T-helper 1 cell treated with Interleukin-12 subunit alpha and Interleukin-12 subunit beta and Interleukin-4 antibody, amounts not matched to agents 30 μg/mL and 1 μg/mL, for 36 hours (primary cell): ENCODE measurements at regions not wholly inside any gene's neighbourhood (a gene's known extent, or its start where the extent isn't known, plus 50 kb on each side); places are given as distances from the start of the nearest gene placed in this dataset.
A peak's percentile ranks its signal among the peaks of the same experiment; 100 is the strongest.

Experiments used
- H3K27ac Mint-ChIP-seq: one replicate; pipeline ENCODE4 v1.8.0; 2021; ENCODE audit warnings: mild to moderate bottlenecking, mixed read lengths
- H3K27me3 Mint-ChIP-seq: one replicate; pipeline ENCODE4 v1.8.0; 2021; ENCODE audit warnings: low read depth, mixed read lengths
- H3K36me3 Mint-ChIP-seq: one replicate; pipeline ENCODE4 v1.8.0; 2021; ENCODE audit warnings: low read depth, mixed read lengths
- H3K4me1 Mint-ChIP-seq: one replicate; pipeline ENCODE4 v1.8.0; 2021; ENCODE audit warnings: low read depth, mixed read lengths
- H3K4me3 Mint-ChIP-seq: one replicate; pipeline ENCODE4 v1.8.0; 2021; ENCODE audit warnings: mild to moderate bottlenecking, moderate library complexity, mixed read lengths
- H3K9me3 Mint-ChIP-seq: one replicate; pipeline ENCODE4 v1.8.0; 2021; ENCODE audit warnings: mixed read lengths

- Mint-ChIP-seq H3K4me3 (no peak overlapping the region), H3K9me3 (peaks cover 12% of the 10 kb centered on the region), H3K27me3 (no peaks in the 10 kb centered on the region), H3K36me3 (no peaks in the 10 kb centered on the region), H3K27ac (no peak overlapping the region), H3K4me1 (peaks cover 21% of the 10 kb centered on the region)
These were observed 270.6 kb downstream of the ADGRA3 start for GRCh38 chr4:22245294-22245693.

DNA sequence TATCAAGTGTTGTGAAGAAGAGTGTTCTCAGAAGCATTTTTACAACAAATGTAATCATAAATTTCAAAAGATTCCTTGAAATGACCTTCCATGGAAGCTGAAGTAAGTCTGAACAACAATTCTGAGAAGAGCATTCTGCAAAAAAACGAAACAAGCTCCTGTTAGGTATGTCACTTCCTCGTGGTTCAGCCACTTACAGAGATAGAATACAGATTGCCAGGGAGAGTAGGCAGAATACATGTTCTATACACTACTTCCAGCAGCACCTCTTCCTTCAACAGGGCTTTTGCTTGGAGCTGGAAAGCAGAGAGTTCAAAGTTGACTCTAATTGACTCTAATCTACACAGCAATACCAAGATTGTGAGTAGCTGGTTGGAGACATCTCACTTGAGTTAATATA lies 274.5 kb downstream of the ADGRA3 start:
- Mint-ChIP-seq H3K27me3 (no peaks in the 10 kb centered on the region), H3K4me3 (peak overlapping the region; percentile 40), H3K4me1 (peaks cover 33% of the 10 kb centered on the region), H3K9me3 (peaks cover 9% of the 10 kb centered on the region), H3K36me3 (no peaks in the 10 kb centered on the region), H3K27ac (peak overlapping the region; percentile 73)

DNA sequence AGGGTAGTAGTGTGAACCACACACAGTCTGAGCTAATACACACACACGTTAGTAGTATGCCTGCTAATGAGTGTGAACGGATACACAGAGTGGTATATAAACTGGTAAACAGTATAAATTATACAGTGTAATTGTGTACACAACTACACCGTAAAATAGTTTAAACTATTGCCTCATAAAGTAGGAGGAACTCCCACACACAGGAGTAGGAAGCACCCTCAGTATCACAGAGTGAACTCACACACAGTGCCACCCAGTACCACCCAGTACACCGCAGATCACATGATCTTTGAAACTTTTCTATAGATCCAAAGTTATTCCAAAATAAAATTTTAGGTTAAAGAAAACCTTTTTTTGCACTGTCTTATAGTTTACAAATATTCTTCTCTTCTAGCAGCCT lies 275.1 kb downstream of the ADGRA3 start:
- H3K27ac Mint-ChIP-seq: peak overlapping the region; percentile 73
- H3K4me1 Mint-ChIP-seq: peaks cover 33% of the 10 kb centered on the region
- H3K4me3 Mint-ChIP-seq: no peak overlapping the region
- H3K36me3 Mint-ChIP-seq: no peaks in the 10 kb centered on the region
- peaks cover 9% of the 10 kb centered on the region for H3K9me3 Mint-ChIP-seq
- H3K27me3 Mint-ChIP-seq: no peaks in the 10 kb centered on the region

- Mint-ChIP-seq H3K27ac (no peak overlapping the region), H3K9me3 (peaks cover 4% of the 10 kb centered on the region), H3K4me1 (peaks cover 28% of the 10 kb centered on the region), H3K27me3 (no peaks in the 10 kb centered on the region), H3K36me3 (no peaks in the 10 kb centered on the region), H3K4me3 (no peak overlapping the region)
These were observed 277.1 kb downstream of the ADGRA3 start for GRCh38 chr4:22238742-22239141.

GRCh38 chr4:22237846-22238494 lies 277.9 kb downstream of the ADGRA3 start:
- H3K4me3 Mint-ChIP-seq: peak overlapping the region; percentile 75
- H3K4me1 Mint-ChIP-seq: peaks cover 21% of the 10 kb centered on the region
- peak overlapping the region; percentile 55 for H3K27ac Mint-ChIP-seq
- H3K36me3 Mint-ChIP-seq: no peaks in the 10 kb centered on the region
- H3K9me3 Mint-ChIP-seq: no peaks in the 10 kb centered on the region
- no peaks in the 10 kb centered on the region for H3K27me3 Mint-ChIP-seq

- Mint-ChIP-seq H3K9me3 (no peaks in the 10 kb centered on the region), H3K27me3 (no peaks in the 10 kb centered on the region), H3K4me3 (peak overlapping the region; percentile 75), H3K4me1 (peaks cover 21% of the 10 kb centered on the region), H3K36me3 (no peaks in the 10 kb centered on the region), H3K27ac (peak overlapping the region; percentile 55)
These were observed 278.6 kb downstream of the ADGRA3 start for GRCh38 chr4:22237155-22237751.

- Mint-ChIP-seq H3K27ac (no peak overlapping the region), H3K36me3 (no peaks in the 10 kb centered on the region), H3K4me1 (peaks cover 15% of the 10 kb centered on the region), H3K27me3 (no peaks in the 10 kb centered on the region), H3K4me3 (no peak overlapping the region), H3K9me3 (no peaks in the 10 kb centered on the region)
These were observed 280.2 kb downstream of the ADGRA3 start for GRCh38 chr4:22235698-22236097.

GRCh38 chr4:22233230-22233629 lies 282.6 kb downstream of the ADGRA3 start:
- Mint-ChIP-seq H3K4me1 (peaks cover 6% of the 10 kb centered on the region), H3K9me3 (no peaks in the 10 kb centered on the region), H3K27ac (no peak overlapping the region)

DNA sequence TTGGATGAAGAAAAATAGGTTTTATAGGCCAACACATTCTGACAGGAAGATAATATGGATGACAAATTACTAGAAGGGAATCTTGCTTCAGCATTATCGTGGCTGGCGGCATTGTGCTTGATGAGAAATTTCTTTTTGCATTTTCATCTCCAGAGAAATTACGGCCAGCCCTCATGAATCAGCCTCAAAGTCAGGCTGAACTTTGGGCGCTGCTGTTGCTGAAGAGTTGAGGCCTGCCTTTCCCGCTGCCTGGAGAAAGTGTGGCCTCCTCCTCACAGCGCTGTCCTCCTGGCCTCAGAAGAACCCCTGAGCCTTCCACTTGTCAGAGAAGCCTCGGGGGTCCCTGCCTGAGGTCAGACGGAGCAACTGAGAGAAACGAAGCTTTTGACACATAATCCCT lies 272.4 kb upstream of the KCNIP4 start:
- H3K27ac Mint-ChIP-seq: no peak overlapping the region
- no peaks in the 10 kb centered on the region for H3K27me3 Mint-ChIP-seq
- H3K4me3 Mint-ChIP-seq: no peak overlapping the region
- H3K36me3 Mint-ChIP-seq: no peaks in the 10 kb centered on the region
- H3K9me3 Mint-ChIP-seq: no peaks in the 10 kb centered on the region
- H3K4me1 Mint-ChIP-seq: no peaks in the 10 kb centered on the region

More at GRCh38 chr4:22233230-22233629, 282.6 kb downstream of the ADGRA3 start:
- no peak overlapping the region for H3K4me3 Mint-ChIP-seq
- H3K36me3 Mint-ChIP-seq: no peaks in the 10 kb centered on the region
- no peaks in the 10 kb centered on the region for H3K27me3 Mint-ChIP-seq

GRCh38 chr4:22217480-22217879 lies 268.9 kb upstream of the KCNIP4 start:
- no peak overlapping the region for H3K27ac Mint-ChIP-seq
- H3K4me1 Mint-ChIP-seq: no peaks in the 10 kb centered on the region
- no peaks in the 10 kb centered on the region for H3K36me3 Mint-ChIP-seq
- no peaks in the 10 kb centered on the region for H3K9me3 Mint-ChIP-seq
- peaks cover under 1% of the 10 kb centered on the region for H3K27me3 Mint-ChIP-seq
- H3K4me3 Mint-ChIP-seq: no peak overlapping the region

DNA sequence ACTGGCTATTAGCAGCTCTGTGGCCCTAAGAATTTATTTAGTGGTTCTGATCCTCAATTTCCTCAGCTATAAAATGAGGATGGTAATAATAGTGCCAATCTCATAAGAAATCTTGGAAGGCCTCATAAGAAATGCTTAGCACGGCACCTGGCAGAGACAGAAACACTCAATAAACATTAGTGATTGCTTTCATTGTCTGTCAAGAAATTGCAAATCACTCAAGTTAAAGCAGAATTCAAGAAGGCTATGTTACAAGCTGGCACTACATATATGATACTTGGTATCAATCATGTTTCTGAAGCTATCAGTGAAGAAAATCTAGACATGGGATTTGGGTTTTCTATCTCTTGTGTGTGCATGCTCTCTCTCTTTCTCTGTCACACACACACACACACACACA lies 267.7 kb upstream of the KCNIP4 start:
- Mint-ChIP-seq H3K4me1 (no peaks in the 10 kb centered on the region), H3K9me3 (no peaks in the 10 kb centered on the region), H3K4me3 (no peak overlapping the region), H3K27me3 (peaks cover 3% of the 10 kb centered on the region), H3K36me3 (no peaks in the 10 kb centered on the region), H3K27ac (no peak overlapping the region)

DNA sequence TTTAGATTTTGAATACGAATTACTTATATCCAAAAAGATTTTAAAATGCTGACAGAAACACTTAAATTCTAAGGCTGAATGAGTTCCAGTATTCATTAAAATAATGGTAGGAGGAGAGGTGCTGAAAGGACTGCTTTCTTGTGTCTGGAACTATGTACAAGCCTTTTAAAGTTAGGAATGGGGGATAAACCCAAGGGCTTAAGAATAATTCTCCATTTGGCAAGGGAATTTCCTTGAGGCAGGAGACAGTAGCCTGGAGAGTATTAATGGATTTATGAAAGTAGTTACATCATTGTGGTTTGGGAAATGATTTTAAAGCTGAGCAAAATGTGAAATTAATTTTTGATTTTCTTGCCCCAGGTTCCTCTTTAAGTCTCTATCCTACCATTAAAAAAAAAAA lies 266.5 kb upstream of the KCNIP4 start:
- Mint-ChIP-seq H3K4me3 (no peak overlapping the region), H3K36me3 (no peaks in the 10 kb centered on the region), H3K27me3 (peaks cover 3% of the 10 kb centered on the region), H3K4me1 (no peaks in the 10 kb centered on the region), H3K27ac (no peak overlapping the region), H3K9me3 (no peaks in the 10 kb centered on the region)

- no peak overlapping the region for H3K27ac Mint-ChIP-seq
- no peaks in the 10 kb centered on the region for H3K27me3 Mint-ChIP-seq
- H3K4me3 Mint-ChIP-seq: no peak overlapping the region
- H3K36me3 Mint-ChIP-seq: no peaks in the 10 kb centered on the region
- H3K4me1 Mint-ChIP-seq: no peaks in the 10 kb centered on the region
- H3K9me3 Mint-ChIP-seq: no peaks in the 10 kb centered on the region
These were observed 255.1 kb upstream of the KCNIP4 start for GRCh38 chr4:22203711-22204011.

DNA sequence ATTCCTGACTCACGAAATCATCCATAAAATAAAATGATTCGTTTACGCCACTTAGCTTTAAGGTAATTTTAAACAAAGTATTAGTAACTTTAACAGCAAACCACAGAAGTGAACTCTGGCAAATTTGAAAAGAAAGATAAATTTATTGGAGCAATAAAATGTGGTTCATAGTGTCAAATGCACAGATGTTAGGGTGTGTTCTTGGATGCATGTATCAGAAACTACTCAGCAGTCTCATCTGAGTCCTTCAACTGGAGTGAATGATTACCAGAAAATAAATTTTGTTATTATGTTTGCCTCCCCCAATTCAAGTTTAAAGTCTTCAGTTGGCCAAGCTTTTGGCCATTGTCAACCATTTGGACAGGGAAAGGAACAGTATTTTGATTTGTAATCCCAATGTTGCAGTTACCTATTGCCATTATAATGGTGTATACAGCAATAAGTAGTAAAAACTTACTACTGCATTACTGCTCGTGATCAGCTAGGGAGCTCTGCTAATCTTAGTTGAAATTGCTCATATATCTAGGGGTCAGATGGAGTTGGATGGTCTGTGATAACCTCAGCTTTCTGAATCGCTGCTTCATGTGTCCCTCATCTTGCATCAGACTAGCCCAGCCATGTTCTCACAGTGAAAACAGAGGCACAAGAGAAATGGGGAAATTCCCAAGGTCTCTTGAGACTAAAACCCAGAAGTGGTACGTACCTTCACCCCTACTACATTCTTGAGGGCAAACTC lies 254.6 kb upstream of the KCNIP4 start:
- Mint-ChIP-seq H3K36me3 (no peaks in the 10 kb centered on the region), H3K27me3 (no peaks in the 10 kb centered on the region), H3K9me3 (peaks cover 2% of the 10 kb centered on the region), H3K4me3 (no peak overlapping the region), H3K27ac (no peak overlapping the region), H3K4me1 (no peaks in the 10 kb centered on the region)

- Mint-ChIP-seq H3K27me3 (no peaks in the 10 kb centered on the region), H3K4me1 (no peaks in the 10 kb centered on the region), H3K27ac (no peak overlapping the region), H3K36me3 (no peaks in the 10 kb centered on the region), H3K9me3 (peaks cover 3% of the 10 kb centered on the region), H3K4me3 (no peak overlapping the region)
These were observed 253.8 kb upstream of the KCNIP4 start for GRCh38 chr4:22202246-22202974.
